Mesenchymal stem cell (in vitro differentiated cells and primary cell): ENCODE measurements at regions not wholly inside any gene's neighbourhood (a gene's known extent, or its start where the extent isn't known, plus 50 kb on each side); places are given as distances from the start of the nearest gene placed in this dataset.

Source experiments
- DNase-seq: peaks from one replicate; pipeline ENCODE4 v3.0.0-alpha.2; 2013
- H2AFZ ChIP-seq: one replicate; pipeline ENCODE4 v1.6.1; 2013; ENCODE audit warnings: low read depth, mild to moderate bottlenecking, control low read depth, inconsistent platforms, low read length, moderate library complexity
- H2AK5ac ChIP-seq: 2 replicates; pipeline ENCODE4 v1.6.1; 2013; ENCODE audit warnings: low read length, moderate library complexity, mild to moderate bottlenecking, inconsistent platforms; ENCODE audit not compliant: severe bottlenecking
- H2BK120ac ChIP-seq: one replicate; pipeline ENCODE4 v1.6.1; 2013; ENCODE audit warnings: low read depth, mild to moderate bottlenecking, inconsistent platforms, low read length, moderate library complexity
- H2BK12ac ChIP-seq, 2 experiments: one replicate each; pipeline ENCODE4 v1.6.1; 2013; ENCODE audit warnings: inconsistent platforms in 2 of 2, low read length in 2 of 2, mild to moderate bottlenecking in 2 of 2, moderate library complexity in 2 of 2, control low read depth in 1 of 2
- H2BK15ac ChIP-seq: one replicate; pipeline ENCODE4 v1.6.1; 2013; ENCODE audit warnings: mild to moderate bottlenecking, low read depth, inconsistent platforms; ENCODE audit not compliant: poor library complexity, severe bottlenecking
- H2BK5ac ChIP-seq: 2 replicates; pipeline ENCODE4 v1.6.1; 2013; ENCODE audit warnings: low read depth, mild to moderate bottlenecking, low read length, control low read depth, inconsistent platforms; ENCODE audit not compliant: poor library complexity, severe bottlenecking
- H3K14ac ChIP-seq, 2 experiments: one replicate each; pipeline ENCODE4 v1.6.1; 2013; ENCODE audit warnings: inconsistent platforms in 2 of 2, low read length in 2 of 2, control low read depth in 1 of 2, mild to moderate bottlenecking in 1 of 2, moderate library complexity in 1 of 2
- H3K18ac ChIP-seq, 2 experiments: one replicate each; pipeline ENCODE4 v1.6.1; 2013; ENCODE audit warnings: inconsistent platforms in 2 of 2, low read length in 2 of 2, control low read depth in 1 of 2, low read depth in 1 of 2, mild to moderate bottlenecking in 1 of 2
- H3K23ac ChIP-seq, 2 experiments: one replicate each; pipeline ENCODE4 v1.6.1; 2013; ENCODE audit warnings: inconsistent platforms in 2 of 2, low read length in 2 of 2, mild to moderate bottlenecking in 2 of 2, moderate library complexity in 2 of 2, control low read depth in 1 of 2
- H3K27ac ChIP-seq: 2 replicates; pipeline ENCODE4 v1.5.1; 2013; ENCODE audit warnings: mild to moderate bottlenecking, moderate library complexity, low read length, control low read depth, inconsistent platforms; ENCODE audit not compliant: poor library complexity, severe bottlenecking
- H3K27me3 ChIP-seq, 2 experiments: 2 replicates each; pipeline versions ENCODE4 v1.6.1 to v1.7.0; 2013; ENCODE audit warnings: low read length in 2 of 2, mild to moderate bottlenecking in 2 of 2, moderate library complexity in 2 of 2, control low read depth in 1 of 2, inconsistent platforms in 1 of 2; ENCODE audit not compliant: control insufficient read depth in 1 of 2, insufficient read depth in 1 of 2
- H3K36me3 ChIP-seq, 2 experiments: 2 replicates each; pipeline versions ENCODE4 v1.6.1 to v1.7.0; 2013; ENCODE audit warnings: low read length in 2 of 2, control low read depth in 1 of 2, inconsistent platforms in 1 of 2, low read depth in 1 of 2, mild to moderate bottlenecking in 1 of 2; ENCODE audit not compliant: insufficient read depth in 2 of 2, control insufficient read depth in 1 of 2
- H3K4ac ChIP-seq, 2 experiments: one replicate each; pipeline ENCODE4 v1.6.1; 2013; ENCODE audit warnings: inconsistent platforms in 2 of 2, low read length in 2 of 2, mild to moderate bottlenecking in 2 of 2, moderate library complexity in 2 of 2, control low read depth in 1 of 2, low read depth in 1 of 2
- H3K4me1 ChIP-seq: 2 replicates; pipeline ENCODE4 v1.6.1; 2013; ENCODE audit warnings: low read depth, low read length, control low read depth; ENCODE audit not compliant: control insufficient read depth, insufficient read depth
- H3K4me2 ChIP-seq: 2 replicates; pipeline ENCODE4 v1.6.1; 2013; ENCODE audit warnings: low read length, mild to moderate bottlenecking, inconsistent platforms; ENCODE audit not compliant: poor library complexity, severe bottlenecking
- H3K4me3 ChIP-seq, 2 experiments: 2 replicates each; pipeline versions ENCODE4 v1.5.1 to v1.7.0; 2013; ENCODE audit warnings: low read length in 2 of 2, mild to moderate bottlenecking in 2 of 2, control low read depth in 1 of 2, low read depth in 1 of 2; ENCODE audit not compliant: insufficient read depth in 1 of 2
- H3K79me1 ChIP-seq: replicated peaks from 2 replicates; pipeline ENCODE4 v1.6.1; 2013; ENCODE audit warnings: mild to moderate bottlenecking, control low read depth, low read length, inconsistent platforms; ENCODE audit not compliant: poor library complexity, severe bottlenecking
- H3K9ac ChIP-seq: 2 replicates; pipeline ENCODE4 v1.7.0; 2013; ENCODE audit warnings: mild to moderate bottlenecking, low read length, moderate library complexity
- H3K9me3 ChIP-seq: 2 replicates; pipeline ENCODE4 v1.7.0; 2013; ENCODE audit warnings: mild to moderate bottlenecking, low read length; ENCODE audit not compliant: control insufficient read depth
- H4K8ac ChIP-seq: one replicate; pipeline ENCODE4 v1.6.1; 2013; ENCODE audit warnings: inconsistent platforms, mild to moderate bottlenecking, low read length, moderate library complexity
- H4K91ac ChIP-seq: one replicate; pipeline ENCODE4 v1.6.1; 2013; ENCODE audit warnings: mild to moderate bottlenecking, low read length, inconsistent platforms
- WGBS: methylation state at CpG from one replicate; pipeline ENCODE4 v1.1.7; 2013; ENCODE audit warnings: mixed read lengths; 5-methylcytosine and 5-hydroxymethylcytosine counted together

GRCh38 chr11:109308551-109308950 is 113.4 kb upstream of the C11orf87 start:
- Histone ChIP-seq H3K4ac (no peak overlapping the region), H2BK120ac (no peak overlapping the region), H3K27ac (no peak overlapping the region), H3K4me1 (no peaks in the 10 kb centered on the region), H3K9me3 (no peaks in the 10 kb centered on the region), H4K91ac (no peak overlapping the region), H3K14ac (no peak overlapping the region), H3K27me3 (no peaks in the 10 kb centered on the region), H3K23ac (no peak overlapping the region), H3K4me3 (no peak overlapping the region), H3K9ac (no peak overlapping the region), H2BK15ac (no peak overlapping the region), H4K8ac (no peak overlapping the region), H2BK5ac (no peak overlapping the region), H3K18ac (peak overlapping the region; percentile 23 to 48), H3K36me3 (no peaks in the 10 kb centered on the region), H3K79me1 (no peaks in the 10 kb centered on the region), H2AK5ac (no peak overlapping the region), H2AFZ (no peak overlapping the region), H3K4me2 (no peak overlapping the region), H2BK12ac (no peak overlapping the region)
- no peak for DNase-seq
- WGBS, result 88% methylated on average over 3 of the region's 3 CpGs

- no peak overlapping the region for H2BK12ac ChIP-seq
- no peak overlapping the region for H2BK15ac ChIP-seq
- no peak overlapping the region for H3K14ac ChIP-seq
- no peaks in the 10 kb centered on the region for H3K27me3 ChIP-seq
- H3K79me1 ChIP-seq, result no peaks in the 10 kb centered on the region
- H3K36me3 ChIP-seq, result no peaks in the 10 kb centered on the region
- no peak overlapping the region for H4K91ac ChIP-seq
- H3K4me1 ChIP-seq, result no peaks in the 10 kb centered on the region
- no peak overlapping the region for H3K18ac ChIP-seq
- no peak overlapping the region for H3K27ac ChIP-seq
- H3K9me3 ChIP-seq, result no peaks in the 10 kb centered on the region
- no peak overlapping the region for H2BK5ac ChIP-seq
- no CpG with 5 or more reads among the region's 1 CpG for WGBS
- H2AK5ac ChIP-seq, result no peak overlapping the region
- H3K4ac ChIP-seq, result no peak overlapping the region
- no peak overlapping the region for H4K8ac ChIP-seq
- H3K9ac ChIP-seq, result no peak overlapping the region
- H3K4me2 ChIP-seq, result no peak overlapping the region
- H3K23ac ChIP-seq, result no peak overlapping the region
- DNase-seq, result peak; percentile 82
- H2AFZ ChIP-seq, result no peak overlapping the region
- no peak overlapping the region for H2BK120ac ChIP-seq
- H3K4me3 ChIP-seq, result no peak overlapping the region
Observed at GRCh38 chr11:109309153-109309552, 112.8 kb upstream of the C11orf87 start.

DNA sequence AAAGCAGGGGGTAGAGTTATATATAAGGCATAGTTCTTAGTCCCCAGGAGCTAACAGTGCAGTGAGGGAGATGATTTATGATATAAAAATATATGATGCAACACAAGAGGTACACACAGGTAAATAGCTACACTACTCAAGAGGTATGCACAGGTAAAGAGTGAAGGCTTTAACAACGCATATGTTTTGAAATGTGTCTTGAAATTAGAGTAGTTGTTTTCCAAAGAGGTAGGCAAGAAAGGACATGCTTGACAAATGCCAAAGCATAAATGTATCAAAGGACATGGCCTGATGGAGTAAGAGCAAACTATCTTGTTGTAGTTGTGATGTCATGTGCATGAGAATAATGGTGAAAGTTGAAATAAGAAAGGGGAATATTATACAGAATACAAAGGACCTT is 104.3 kb upstream of the C11orf87 start:
- H3K36me3 ChIP-seq, result no peaks in the 10 kb centered on the region
- no peaks in the 10 kb centered on the region for H3K4me1 ChIP-seq
- H3K4me3 ChIP-seq, result no peak overlapping the region
- no peak overlapping the region for H2BK15ac ChIP-seq
- H2BK12ac ChIP-seq, result no peak overlapping the region
- no peaks in the 10 kb centered on the region for H3K27me3 ChIP-seq
- no peak overlapping the region for H3K14ac ChIP-seq
- no peak for DNase-seq
- no peak overlapping the region for H4K8ac ChIP-seq
- H3K4me2 ChIP-seq, result no peak overlapping the region
- H2AFZ ChIP-seq, result no peak overlapping the region
- no peak overlapping the region for H3K4ac ChIP-seq
- no peaks in the 10 kb centered on the region for H3K79me1 ChIP-seq
- no peak overlapping the region for H3K27ac ChIP-seq
- H4K91ac ChIP-seq, result no peak overlapping the region
- H3K23ac ChIP-seq, result no peak overlapping the region
- 96% methylated on average over 1 of the region's 1 CpG for WGBS
- H3K18ac ChIP-seq, result no peak overlapping the region
- no peak overlapping the region for H2BK5ac ChIP-seq
- H2BK120ac ChIP-seq, result no peak overlapping the region
- H2AK5ac ChIP-seq, result no peak overlapping the region
- no peaks in the 10 kb centered on the region for H3K9me3 ChIP-seq
- H3K9ac ChIP-seq, result no peak overlapping the region

GRCh38 chr11:109320595-109320994 is 101.4 kb upstream of the C11orf87 start:
- Histone ChIP-seq H3K27me3 (no peaks in the 10 kb centered on the region), H2BK120ac (no peak overlapping the region), H4K8ac (no peak overlapping the region), H3K4me1 (no peaks in the 10 kb centered on the region), H4K91ac (peak overlapping the region; percentile 61), H2AFZ (no peak overlapping the region), H3K18ac (no peak overlapping the region), H3K27ac (no peak overlapping the region), H2BK5ac (no peak overlapping the region), H3K9ac (no peak overlapping the region), H3K14ac (no peak overlapping the region), H3K4me2 (no peak overlapping the region), H2BK12ac (peak overlapping the region in 1 of 2 experiments; percentile 10), H3K4ac (no peak overlapping the region), H3K23ac (no peak overlapping the region), H2AK5ac (no peak overlapping the region), H2BK15ac (no peak overlapping the region), H3K4me3 (no peak overlapping the region), H3K79me1 (no peaks in the 10 kb centered on the region), H3K36me3 (no peaks in the 10 kb centered on the region), H3K9me3 (no peaks in the 10 kb centered on the region)
- 47% methylated on average over 1 of the region's 1 CpG for WGBS
- DNase-seq, result peak; percentile 78
